ENCODE measurements at regions not wholly inside any gene's neighbourhood (a gene's known extent, or its start where the extent isn't known, plus 50 kb on each side); places are given as distances from the start of the nearest gene placed in this dataset.

GRCh38 chr5:174490728-174491127, 233.7 kb upstream of the MSX2 start:
- no peak overlapping the region for H3K4me3 ChIP-seq (replicated peaks in 1 of 3; ENCODE audit: insufficient read depth in 1 of 3, low read depth in 1 of 3, low read length in 3 of 3)
- no peaks in the 10 kb centered on the region for H4K20me1 ChIP-seq (replicated peaks; ENCODE audit: control insufficient read depth, extremely low read depth, insufficient read depth, low read length)
- dilution Hi-C loops (cut with MboI; ENCODE audit: extremely low pct_ligation_motif_present, low sequenced_read_pairs) (no loop called here), intact Hi-C loops (cut with micrococcal nuclease) (no loop called here)
- H3K27ac ChIP-seq (ENCODE audit: insufficient read depth, low read depth, low read length): no peak overlapping the region
- no peaks in the 10 kb centered on the region for H3K4me1 ChIP-seq (ENCODE audit: control insufficient read depth, extremely low read depth, insufficient read depth, low read length)
- TF ChIP-seq GATA2 (IDR thresholded peaks at IDR 0.05; ENCODE audit: insufficient read depth, insufficient read length, low read depth, low read length) (no peak), EZH2 (IDR thresholded peaks at IDR 0.05; ENCODE audit: borderline replicate concordance, low read depth, low read length, severe bottlenecking) (no peak), CTCF (IDR thresholded peaks at IDR 0.05; ENCODE audit: extremely low read depth in 1 of 2, insufficient read depth in 1 of 2, low read depth in 1 of 2, low read length in 2 of 2) (no peak), FOS (IDR thresholded peaks at IDR 0.05; ENCODE audit: borderline replicate concordance, insufficient read depth, low read length) (no peak), MAX (IDR thresholded peaks at IDR 0.05; ENCODE audit: insufficient read depth, insufficient read length) (no peak), POLR2A (IDR thresholded peaks at IDR 0.05; ENCODE audit: low read depth, low read length) (no peak), MYC (IDR thresholded peaks at IDR 0.05; ENCODE audit: low read depth, low read length) (no peak), JUN (IDR thresholded peaks at IDR 0.05; ENCODE audit: borderline replicate concordance, insufficient read depth, insufficient read length, low read depth) (no peak), POLR2AphosphoS5 (IDR thresholded peaks at IDR 0.05; ENCODE audit: insufficient read depth, low read depth, low read length) (no peak)
- H3K9me3 ChIP-seq (replicated peaks; ENCODE audit: control insufficient read depth, insufficient read depth, low read length): peaks cover 5% of the 10 kb centered on the region
- FAIRE-seq: no peak
- no peak for DNase-seq (ENCODE audit: low read depth, low spot score)
- no peak overlapping the region for H3K4me2 ChIP-seq (ENCODE audit: insufficient read depth, low read length)
- no TSS peak for BruUV-seq (replicated peaks)
- ChIA-PET CTCF (no interaction called here), POLR2A (no interaction called here)
- H3K9ac ChIP-seq (replicated peaks; ENCODE audit: extremely low read depth, insufficient read depth, low read length): no peak overlapping the region
- no peaks in the 10 kb centered on the region for H3K9me1 ChIP-seq (replicated peaks; ENCODE audit: control insufficient read depth, extremely low read depth, insufficient read depth, low read length)
- H3K27me3 ChIP-seq (ENCODE audit: control insufficient read depth in 2 of 2, insufficient read depth in 2 of 2, low read length in 2 of 2): no peaks in the 10 kb centered on the region
- no peak overlapping the region for H2AFZ ChIP-seq (ENCODE audit: low read depth, low read length)
- no peaks in the 10 kb centered on the region for H3K79me2 ChIP-seq (ENCODE audit: control insufficient read depth, insufficient read depth, low read length)
- no peaks in the 10 kb centered on the region for H3K36me3 ChIP-seq (ENCODE audit: control insufficient read depth in 2 of 2, extremely low read depth in 1 of 2, insufficient read depth in 2 of 2, low read length in 2 of 2)
